HepG2 (cell line): ENCODE measurements at regions not wholly inside any gene's neighbourhood (a gene's known extent, or its start where the extent isn't known, plus 50 kb on each side); places are given as distances from the start of the nearest gene placed in this dataset.

ENCODE experiments used
- ATAC-seq: fragments of 200-7000 bp; cut with Tn5 transposase; 3 replicates; pipeline ENCODE4 v1.9.1; 2020; ENCODE audit warnings: mild to moderate bottlenecking, moderate library complexity
- BruUV-seq: library from RNA; stranded (reverse); fragments of 400-500 nt; replicated peaks from 2 replicates; lab custom pipeline; 2021; lab: Mats Ljungman, UMichigan
- CTCF ChIA-PET: fragments of 300-600 bp; formaldehyde crosslinking; extraction: SDS; loops from one replicate; lab custom pipeline; 2021; ENCODE audit warnings: low total read pairs, inconsistent platforms, low intra/inter-chr PET ratio; lab: Yijun Ruan, JAX
- POLR2A ChIA-PET: fragments of 350-600 bp; sonication (Branson Sonifier 250); formaldehyde crosslinking; loops from one replicate; lab custom pipeline; 2020; ENCODE audit warnings: antibody characterized with exemption, inconsistent platforms; lab: Yijun Ruan, JAX
- DNase-seq: peaks from one replicate; pipeline ENCODE4 v3.0.0-alpha.2; 2015; ENCODE audit warnings: low spot score
- FAIRE-seq: peaks from 3 replicates; lab custom pipeline; 2011; peaks lifted over from hg19 to GRCh38; lab: Jason Lieb, UNC
- H2AFZ ChIP-seq: one replicate; pipeline ENCODE4 v1.6.1; 2011; ENCODE audit warnings: low read length, inconsistent platforms
- H3K27ac ChIP-seq: fragments of 300-600 bp; 3 replicates; pipeline ENCODE4 v1.8.0; 2011; ENCODE audit warnings: mixed run types, mild to moderate bottlenecking, mixed read lengths, low read length, inconsistent platforms; ENCODE audit not compliant: insufficient read depth; ENCODE audit errors: extremely low read length
- H3K27me3 ChIP-seq, 2 experiments: fragments of 200-600 bp in 1 of 2; 2 replicates in 1 of 2; 3 replicates in 1 of 2; pipeline versions ENCODE4 v1.6.0 to v1.8.0; 2011; ENCODE audit warnings: low read length in 2 of 2, mild to moderate bottlenecking in 2 of 2, moderate library complexity in 2 of 2, inconsistent platforms in 1 of 2; ENCODE audit not compliant: insufficient read depth in 2 of 2, control insufficient read depth in 1 of 2
- H3K36me3 ChIP-seq, 2 experiments: fragments of 200-600 bp in 1 of 2; replicated peaks in 1 of 2; 2 replicates in 1 of 2; 3 replicates in 1 of 2; pipeline versions ENCODE4 v1.5.1 to v1.8.0; 2011; ENCODE audit warnings: low read length in 2 of 2, inconsistent platforms in 1 of 2; ENCODE audit not compliant: insufficient read depth in 2 of 2, control insufficient read depth in 1 of 2
- H3K4me1 ChIP-seq: 2 replicates; pipeline ENCODE4 v1.5.1; 2012; ENCODE audit warnings: low read length, inconsistent platforms; ENCODE audit not compliant: insufficient read depth
- H3K4me2 ChIP-seq: 2 replicates; pipeline ENCODE4 v1.6.0; 2011; ENCODE audit warnings: low read depth, low read length, inconsistent platforms
- H3K4me3 ChIP-seq, 3 experiments: fragments of 200-600 bp in 1 of 3; sonication (generic), shearing (Covaris generic) in 1 of 3; replicated peaks in 1 of 3; 2 replicates each; pipeline ENCODE4 v1.5.1; 2011 to 2016; ENCODE audit warnings: low read length in 3 of 3, inconsistent platforms in 2 of 3, low read depth in 2 of 3, mild to moderate bottlenecking in 2 of 3, control low read depth in 1 of 3, mixed read lengths in 1 of 3; ENCODE audit not compliant: insufficient read depth in 1 of 3
- H3K79me2 ChIP-seq: one replicate; pipeline ENCODE4 v1.6.1; 2011; ENCODE audit warnings: low read length, inconsistent platforms; ENCODE audit not compliant: insufficient read depth
- H3K9ac ChIP-seq: 2 replicates; pipeline ENCODE4 v1.6.0; 2011; ENCODE audit warnings: mild to moderate bottlenecking, low read depth, low read length, inconsistent platforms; ENCODE audit not compliant: insufficient read depth
- H3K9me3 ChIP-seq: 2 replicates; pipeline ENCODE4 v1.5.1; 2012; ENCODE audit warnings: mild to moderate bottlenecking, low read length
- H4K20me1 ChIP-seq: 2 replicates; pipeline ENCODE4 v1.6.0; 2011; ENCODE audit warnings: inconsistent platforms, mild to moderate bottlenecking, low read length, moderate library complexity; ENCODE audit not compliant: insufficient read depth
- AFF4 ChIP-seq: sonication (generic); formaldehyde crosslinking; IDR thresholded peaks from 2 replicates; pipeline ENCODE4 v1.4.0; 2020; ENCODE audit warnings: missing genetic modification reagents
- CEBPG ChIP-seq: IDR thresholded peaks from 2 replicates; pipeline ENCODE4 v1.6.1; 2016
- ELF3 ChIP-seq: IDR thresholded peaks from 2 replicates; pipeline ENCODE4 v1.6.1; 2016; ENCODE audit warnings: missing genetic modification reagents, missing compliant biosample characterization
- GMEB1 ChIP-seq: sonication (generic); formaldehyde crosslinking; IDR thresholded peaks from 2 replicates; pipeline ENCODE4 v1.5.1; 2020; ENCODE audit warnings: missing genetic modification reagents, mild to moderate bottlenecking, borderline replicate concordance
- NAIF1 ChIP-seq: sonication (generic); formaldehyde crosslinking; IDR thresholded peaks from 2 replicates; pipeline ENCODE4 v1.5.0; 2020; ENCODE audit warnings: mild to moderate bottlenecking, missing genetic modification reagents, borderline replicate concordance
- SATB2 ChIP-seq: sonication (generic); formaldehyde crosslinking; IDR thresholded peaks from 2 replicates; pipeline ENCODE4 v1.5.0; 2020; ENCODE audit warnings: missing genetic modification reagents
- SCMH1 ChIP-seq: sonication (generic); formaldehyde crosslinking; IDR thresholded peaks from 2 replicates; pipeline ENCODE4 v1.9.0; 2021; ENCODE audit warnings: missing genetic modification reagents, mild to moderate bottlenecking, borderline replicate concordance
- SOX13 ChIP-seq, 3 experiments: fragments of 450-650 bp in 1 of 3; sonication (generic) in 1 of 3; formaldehyde crosslinking in 1 of 3; IDR thresholded peaks in 2 of 3; conservative IDR thresholded peaks in 1 of 3; 2 replicates each; pipeline versions ENCODE4 v1.5.0 to v1.6.1; 2016 to 2020; ENCODE audit warnings: antibody characterized with exemption in 1 of 3, mild to moderate bottlenecking in 1 of 3, missing compliant biosample characterization in 1 of 3, missing genetic modification reagents in 1 of 3, moderate library complexity in 1 of 3
- SOX5 ChIP-seq: IDR thresholded peaks from 2 replicates; pipeline ENCODE4 v1.6.1; 2016; ENCODE audit warnings: borderline replicate concordance
- YY1 ChIP-seq: IDR thresholded peaks from 2 replicates; pipeline ENCODE4 v1.6.1; 2011; ENCODE audit warnings: low read length, low read depth, moderate library complexity, mild to moderate bottlenecking; ENCODE audit not compliant: insufficient read depth, insufficient replicate concordance
- ZNF570 ChIP-seq: sonication (generic); formaldehyde crosslinking; IDR thresholded peaks from 2 replicates; pipeline ENCODE4 v1.4.0; 2020; ENCODE audit warnings: mild to moderate bottlenecking, missing genetic modification reagents, borderline replicate concordance
- ZNF576 ChIP-seq: sonication (generic); formaldehyde crosslinking; IDR thresholded peaks from 2 replicates; pipeline ENCODE4 v1.4.0; 2020; ENCODE audit warnings: mild to moderate bottlenecking, missing genetic modification reagents
- ZNF580 ChIP-seq: IDR thresholded peaks from 2 replicates; pipeline ENCODE4 v1.6.1; 2016; ENCODE audit warnings: low read depth, borderline replicate concordance
- ZNF652 ChIP-seq: IDR thresholded peaks from 2 replicates; pipeline ENCODE4 v1.6.1; 2016; ENCODE audit warnings: low read depth, borderline replicate concordance
- WGBS: methylation state at CpG from one replicate; pipeline ENCODE4 v1.1.6; 2017; ENCODE audit warnings: low lambda C conversion rate; 5-methylcytosine and 5-hydroxymethylcytosine counted together
- in situ Hi-C: cut with HindIII; loops from 2 replicates; pipeline ENCODE4 v1.10.0; 2017; ENCODE audit warnings: low pct_unique_long_range_greater_than_20kb; ENCODE audit not compliant: extremely low pct_ligation_motif_present
- intact Hi-C: fragments of 100-400 bp; cut with micrococcal nuclease; formaldehyde crosslinking; loops from one replicate; pipeline ENCODE4 v1.10.0; 2022; ENCODE audit not compliant: unreplicated experiment

- TF ChIP-seq AFF4, result no peak
- TF ChIP-seq SOX5 (CRISPR knock-in tag), result peak; percentile 50; the same call in 1 of the 2 replicates
- no peak for TF ChIP-seq CEBPG (CRISPR knock-in tag)
- TF ChIP-seq SOX13 (IDR thresholded peaks at IDR 0.05), result no peak
- TF ChIP-seq SOX13 (CRISPR knock-in tag; conservative IDR thresholded peaks at IDR 0.05 in 1 of 2, IDR thresholded peaks at IDR 0.05 in 1 of 2), result peak in 1 of 2 experiments; percentile 68; a peak in 1 of 4 replicates
These were observed 120.7 kb upstream of the SCAF11 start (continued) for GRCh38 chr12:46110928-46111699.

GRCh38 chr12:46110223-46110611 lies 119.8 kb upstream of the SCAF11 start:
- Histone ChIP-seq H3K4me2 (no peak overlapping the region), H3K79me2 (no peaks in the 10 kb centered on the region), H4K20me1 (no peaks in the 10 kb centered on the region), H3K36me3 (no peaks in the 10 kb centered on the region), H3K27ac (no peak overlapping the region), H3K4me3 (no peak overlapping the region), H3K4me1 (peaks cover 18% of the 10 kb centered on the region), H2AFZ (no peak overlapping the region), H3K9ac (no peak overlapping the region), H3K27me3 (no peaks in the 10 kb centered on the region), H3K9me3 (0 out of 2 replicates have a peak, but pooled peaks cover 9% of the 10 kb centered on the region)
- FAIRE-seq (no peak), ATAC-seq (no peak), DNase-seq (no peak)
- ChIA-PET CTCF (no interaction called here), POLR2A (no interaction called here)
- in situ Hi-C loops (no loop called here), intact Hi-C loops (no loop called here)
- no TSS peak for BruUV-seq
- WGBS, result 33% methylated on average over 1 of the region's 1 CpG
- no peak for TF ChIP-seq ZNF580 (CRISPR knock-in tag)
- TF ChIP-seq YY1, result no peak
- no peak for TF ChIP-seq SATB2 (CRISPR knock-in tag)
- no peak for TF ChIP-seq SCMH1 (CRISPR knock-in tag)
- TF ChIP-seq ZNF652 (CRISPR knock-in tag), result no peak
- no peak for TF ChIP-seq ELF3 (CRISPR knock-in tag)
- no peak for TF ChIP-seq NAIF1 (CRISPR knock-in tag)
- TF ChIP-seq ZNF576, result no peak
- no peak for TF ChIP-seq GMEB1
- TF ChIP-seq ZNF570, result no peak
